ENCODE measurements at regions not wholly inside any gene's neighbourhood (a gene's known extent, or its start where the extent isn't known, plus 50 kb on each side); places are given as distances from the start of the nearest gene placed in this dataset.

- H3K9me3 ChIP-seq (replicated peaks in 1 of 11): peaks cover 0 to 22% (median 7%) of the 10 kb centered on the region in 11 experiments; a peak in 11 of 22 replicates
- no peaks in the 10 kb centered on the region for H3K36me3 ChIP-seq
- no peak overlapping the region for H3K4me2 ChIP-seq
- no peak overlapping the region for H3K27ac ChIP-seq
- TF ChIP-seq Cebpa-rat (IDR thresholded peaks at IDR 0.05): no peak
- H3K4me1 ChIP-seq: peaks cover 0 to 6% (median 2%) of the 10 kb centered on the region in 10 experiments; a peak in 14 of 20 replicates
- H4K20me1 ChIP-seq: no peaks in the 10 kb centered on the region; a peak in 1 of 22 replicates
- H3K9ac ChIP-seq: no peak overlapping the region
- no peaks in the 10 kb centered on the region for H3K27me3 ChIP-seq
- no peak overlapping the region for H3K4me3 ChIP-seq
These were observed 219.0 kb upstream of the CST7 start for GRCh38 chr20:24729896-24730605.

GRCh38 chr20:24730750-24731149 lies 218.3 kb upstream of the CST7 start:
- H3K27me3 ChIP-seq: no peaks in the 10 kb centered on the region
- no peaks in the 10 kb centered on the region for H3K36me3 ChIP-seq
- H3K9me3 ChIP-seq (replicated peaks in 1 of 11): peaks cover 0 to 22% (median 7%) of the 10 kb centered on the region in 11 experiments; a peak in 11 of 22 replicates
- H3K27ac ChIP-seq: no peak overlapping the region
- peaks cover 0 to 13% (median 8%) of the 10 kb centered on the region in 10 experiments; a peak in 14 of 20 replicates for H3K4me1 ChIP-seq
- no peak overlapping the region for H3K4me3 ChIP-seq
- no peak overlapping the region for H3K4me2 ChIP-seq
- no peaks in the 10 kb centered on the region; a peak in 1 of 22 replicates for H4K20me1 ChIP-seq
- H3K9ac ChIP-seq: no peak overlapping the region
- TF ChIP-seq Cebpa-rat (IDR thresholded peaks at IDR 0.05): no peak

DNA sequence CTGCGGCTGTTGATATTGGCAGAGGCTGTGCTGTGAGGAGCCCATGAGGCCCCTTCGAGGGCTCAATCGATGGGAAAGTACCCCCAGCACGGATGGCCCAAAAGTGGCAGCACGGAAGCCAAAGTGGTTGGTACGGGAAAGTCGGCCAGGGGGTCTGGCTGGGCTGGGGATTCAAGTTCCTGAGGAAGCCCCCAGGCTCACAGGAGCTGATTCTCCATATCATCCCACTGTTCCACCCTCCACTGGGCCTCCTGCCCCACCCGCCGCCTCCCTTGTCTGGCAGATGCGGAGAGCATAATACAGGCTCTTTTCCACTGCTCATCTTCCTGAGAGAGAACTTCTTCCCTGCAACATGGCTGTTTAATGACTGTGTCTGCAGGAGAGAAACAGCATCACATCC lies 217.8 kb upstream of the CST7 start:
- H3K4me1 ChIP-seq: peaks cover 0 to 15% (median 8%) of the 10 kb centered on the region in 10 experiments; a peak in 14 of 20 replicates
- H4K20me1 ChIP-seq: no peaks in the 10 kb centered on the region; a peak in 1 of 22 replicates
- no peak overlapping the region for H3K4me3 ChIP-seq
- no peak overlapping the region for H3K9ac ChIP-seq
- peaks cover 0 to 22% (median 7%) of the 10 kb centered on the region in 11 experiments; a peak in 11 of 22 replicates for H3K9me3 ChIP-seq (replicated peaks in 1 of 11)
- H3K27ac ChIP-seq: no peak overlapping the region
- no peak for TF ChIP-seq Cebpa-rat (IDR thresholded peaks at IDR 0.05)
- no peaks in the 10 kb centered on the region for H3K27me3 ChIP-seq
- H3K36me3 ChIP-seq: no peaks in the 10 kb centered on the region
- H3K4me2 ChIP-seq: no peak overlapping the region

GRCh38 chr20:24732076-24732475 lies 217.0 kb upstream of the CST7 start:
- no peaks in the 10 kb centered on the region; a peak in 1 of 22 replicates for H4K20me1 ChIP-seq
- no peak overlapping the region for H3K9ac ChIP-seq

GRCh38 chr20:24732599-24732998 lies 216.5 kb upstream of the CST7 start:
- Histone ChIP-seq H3K27ac (no peak overlapping the region), H3K4me1 (peaks cover 0 to 11% (median 8%) of the 10 kb centered on the region in 10 experiments; a peak in 14 of 20 replicates), H3K9me3 (replicated peaks in 1 of 11) (peaks cover 0 to 20% (median 7%) of the 10 kb centered on the region in 11 experiments; a peak in 11 of 22 replicates), H3K9ac (no peak overlapping the region), H3K4me3 (no peak overlapping the region), H3K4me2 (no peak overlapping the region), H3K36me3 (no peaks in the 10 kb centered on the region), H3K27me3 (no peaks in the 10 kb centered on the region), H4K20me1 (no peaks in the 10 kb centered on the region; a peak in 1 of 22 replicates)
- no peak for TF ChIP-seq Cebpa-rat (IDR thresholded peaks at IDR 0.05)

More at GRCh38 chr20:24732076-24732475, 217.0 kb upstream of the CST7 start:
- Histone ChIP-seq H3K9me3 (replicated peaks in 1 of 11) (peaks cover 0 to 22% (median 7%) of the 10 kb centered on the region in 11 experiments; a peak in 11 of 22 replicates), H3K4me3 (no peak overlapping the region), H3K4me2 (no peak overlapping the region), H3K36me3 (no peaks in the 10 kb centered on the region), H3K27ac (no peak overlapping the region), H3K4me1 (peaks cover 0 to 15% (median 8%) of the 10 kb centered on the region in 10 experiments; a peak in 14 of 20 replicates), H3K27me3 (no peaks in the 10 kb centered on the region)
- no peak for TF ChIP-seq Cebpa-rat (IDR thresholded peaks at IDR 0.05)

DNA sequence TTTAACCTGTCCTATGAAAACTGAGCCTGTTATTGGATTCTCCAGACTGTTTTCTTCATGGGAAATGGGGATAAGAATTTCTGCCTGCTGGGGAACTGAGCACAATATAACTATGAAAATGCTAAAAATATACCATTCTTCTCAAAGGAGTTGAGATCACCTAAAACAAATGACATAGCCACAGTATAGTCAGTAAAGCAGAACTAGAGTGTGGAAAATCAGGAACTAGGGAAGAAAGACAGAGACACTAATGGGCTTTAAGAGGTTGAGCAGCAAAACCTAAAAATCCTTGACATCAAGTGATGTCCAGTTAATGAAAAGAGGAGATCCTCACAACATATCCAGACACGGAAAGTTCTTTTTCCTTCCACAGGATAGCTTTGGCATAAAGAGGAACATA lies 215.7 kb upstream of the CST7 start:
- Histone ChIP-seq H3K4me2 (no peak overlapping the region), H3K4me1 (peaks cover 0 to 13% (median 8%) of the 10 kb centered on the region in 10 experiments; a peak in 14 of 20 replicates), H3K4me3 (no peak overlapping the region), H4K20me1 (no peaks in the 10 kb centered on the region; a peak in 1 of 22 replicates), H3K9me3 (replicated peaks in 1 of 11) (peaks cover 0 to 12% (median 7%) of the 10 kb centered on the region in 11 experiments; a peak in 11 of 22 replicates), H3K36me3 (no peaks in the 10 kb centered on the region), H3K27me3 (no peaks in the 10 kb centered on the region), H3K27ac (no peak overlapping the region), H3K9ac (no peak overlapping the region)
- no peak for TF ChIP-seq Cebpa-rat (IDR thresholded peaks at IDR 0.05)

- H4K20me1 ChIP-seq: no peaks in the 10 kb centered on the region; a peak in 1 of 22 replicates
- peaks cover 3 to 20% (median 14%) of the 10 kb centered on the region in 10 experiments; a peak in 16 of 20 replicates for H3K4me1 ChIP-seq
- H3K9ac ChIP-seq: no peak overlapping the region
- peaks cover 0 to 5% (median 3%) of the 10 kb centered on the region in 11 experiments; a peak in 10 of 22 replicates for H3K9me3 ChIP-seq (replicated peaks in 1 of 11)
- TF ChIP-seq Cebpa-rat (IDR thresholded peaks at IDR 0.05): no peak
- no peak overlapping the region for H3K4me3 ChIP-seq
- no peaks in the 10 kb centered on the region for H3K36me3 ChIP-seq
- H3K27me3 ChIP-seq: no peaks in the 10 kb centered on the region
- no peak overlapping the region for H3K4me2 ChIP-seq
- no peak overlapping the region for H3K27ac ChIP-seq
These were observed 214.9 kb upstream of the CST7 start for GRCh38 chr20:24734139-24734538.

DNA sequence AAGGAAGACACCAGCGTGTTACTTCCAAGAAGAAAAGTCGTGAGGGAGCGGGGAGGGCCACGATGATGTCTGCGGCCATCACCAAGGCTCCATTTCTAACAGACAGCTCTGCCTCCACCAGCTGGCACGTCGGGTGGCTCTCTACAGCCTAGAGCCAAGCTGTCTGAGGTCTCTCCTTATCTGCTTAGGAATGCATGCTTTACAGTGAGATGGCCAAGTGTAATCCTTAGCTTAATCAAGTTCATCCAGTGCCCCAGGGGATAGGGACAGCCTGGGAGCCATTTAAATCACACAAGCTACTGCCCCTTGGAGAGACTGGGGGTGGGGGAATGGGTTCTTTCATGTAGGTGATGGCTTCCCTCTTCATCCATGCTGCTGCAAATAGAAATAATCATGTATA lies 213.8 kb upstream of the CST7 start:
- Histone ChIP-seq H3K9ac (no peak overlapping the region), H3K36me3 (no peaks in the 10 kb centered on the region), H3K4me3 (no peak overlapping the region), H3K4me1 (peaks cover 10 to 31% (median 26%) of the 10 kb centered on the region in 10 experiments; a peak in 19 of 20 replicates), H3K4me2 (peak overlapping the region in 8 of 11 experiments; percentile 21 to 48 (median 40); a peak in 14 of 22 replicates), H3K9me3 (replicated peaks in 1 of 11) (no peaks in the 10 kb centered on the region), H4K20me1 (no peaks in the 10 kb centered on the region; a peak in 1 of 22 replicates), H3K27ac (no peak overlapping the region), H3K27me3 (no peaks in the 10 kb centered on the region)
- no peak for TF ChIP-seq Cebpa-rat (IDR thresholded peaks at IDR 0.05)

- no peak for TF ChIP-seq Cebpa-rat (IDR thresholded peaks at IDR 0.05)
- Histone ChIP-seq H3K4me2 (no peak overlapping the region; a peak in 2 of 22 replicates), H4K20me1 (no peaks in the 10 kb centered on the region; a peak in 1 of 22 replicates), H3K36me3 (no peaks in the 10 kb centered on the region), H3K27ac (no peak overlapping the region), H3K9ac (no peak overlapping the region), H3K4me3 (no peak overlapping the region), H3K27me3 (no peaks in the 10 kb centered on the region), H3K9me3 (replicated peaks in 1 of 11) (no peaks in the 10 kb centered on the region), H3K4me1 (peaks cover 10 to 40% (median 32%) of the 10 kb centered on the region in 10 experiments; a peak in 19 of 20 replicates)
These were observed 212.8 kb upstream of the CST7 start for GRCh38 chr20:24736131-24736843.

All from BLaER1 treated with 17β-estradiol and CSF1 and Interleukin-3, amounts not matched to agents 10 nM and 100 nM (cell line).